H1 (cell line): ENCODE measurements at regions not wholly inside any gene's neighbourhood (a gene's known extent, or its start where the extent isn't known, plus 50 kb on each side); places are given as distances from the start of the nearest gene placed in this dataset.

Source experiments
- CHD2 ChIP-seq: IDR thresholded peaks from 2 replicates; pipeline ENCODE4 v1.6.1; 2012; ENCODE audit warnings: low read length, improper control_type of control experiment
- POLR2A ChIP-seq, 2 experiments: IDR thresholded peaks; 1 replicate in 1 of 2; 2 replicates in 1 of 2; pipeline ENCODE4 v1.6.1; 2011; ENCODE audit warnings: low read depth in 2 of 2, low read length in 2 of 2, mild to moderate bottlenecking in 2 of 2; ENCODE audit errors: control extremely low read depth in 1 of 2
- TF ChIP-seq, protein P1 (sequence below), 3 experiments: IDR thresholded peaks; 1 replicate in 2 of 3; 2 replicates in 1 of 3; pipeline versions ENCODE4 v1.5.1 to v1.6.1; 2011; ENCODE audit warnings: low read length in 3 of 3, mild to moderate bottlenecking in 3 of 3, inconsistent platforms in 2 of 3, low read depth in 1 of 3, moderate library complexity in 1 of 3; ENCODE audit not compliant: insufficient read depth in 1 of 3; ENCODE audit errors: control extremely low read depth in 1 of 3
- TF ChIP-seq, protein P2 (sequence below): IDR thresholded peaks from 2 replicates; pipeline ENCODE4 v1.6.1; 2012; ENCODE audit warnings: inconsistent platforms

DNA sequence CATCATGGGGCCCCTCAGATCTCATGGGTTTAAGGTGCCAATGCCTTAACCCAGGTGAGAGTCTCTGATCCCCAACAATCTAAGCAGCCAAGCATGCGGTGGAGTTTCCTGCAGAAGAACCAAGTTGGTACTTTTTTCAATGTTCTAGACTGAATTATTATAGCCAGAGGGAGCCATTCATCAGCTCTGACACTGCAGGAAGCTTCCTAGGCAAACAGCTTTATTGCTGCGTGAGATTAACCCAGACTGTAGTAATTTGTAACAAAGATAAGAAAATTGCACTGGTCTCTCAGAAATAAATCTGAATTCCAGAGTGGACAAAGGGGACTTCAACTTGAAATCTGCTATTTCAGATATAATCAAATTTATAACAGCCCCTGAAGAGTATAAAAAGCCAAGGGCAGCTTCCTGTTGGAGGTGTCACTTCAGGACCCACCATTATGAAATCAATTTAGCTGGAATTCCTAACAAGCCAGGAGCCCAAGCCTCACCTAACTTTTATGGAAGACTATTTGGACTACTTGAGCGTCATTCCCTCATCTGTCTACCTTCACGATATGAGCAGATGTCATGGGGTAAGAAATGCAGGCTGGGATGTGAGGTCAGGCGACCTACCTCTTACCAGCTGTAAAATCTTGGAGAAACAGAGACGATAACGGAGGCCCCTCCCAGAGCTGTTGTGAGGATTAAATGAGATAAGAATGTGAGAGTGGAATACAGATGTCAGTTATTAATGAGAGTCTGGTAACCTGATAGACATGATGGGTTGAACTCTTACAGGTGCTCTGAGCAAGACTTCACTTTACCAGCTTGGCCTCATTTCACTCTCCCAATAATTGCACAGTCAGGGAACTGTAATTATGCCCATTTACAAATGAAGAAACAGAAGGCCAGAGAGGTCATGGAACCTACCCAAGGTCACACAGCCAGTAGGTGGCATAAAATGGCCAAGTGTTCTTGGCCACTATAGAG, 135.1 kb downstream of the RRAGC start:
- no peak for TF ChIP-seq POLR2A (IDR thresholded peaks at IDR 0.05; ENCODE audit: control extremely low read depth in 1 of 2, low read depth in 2 of 2, low read length in 2 of 2)
- TF ChIP-seq, protein P1, sequence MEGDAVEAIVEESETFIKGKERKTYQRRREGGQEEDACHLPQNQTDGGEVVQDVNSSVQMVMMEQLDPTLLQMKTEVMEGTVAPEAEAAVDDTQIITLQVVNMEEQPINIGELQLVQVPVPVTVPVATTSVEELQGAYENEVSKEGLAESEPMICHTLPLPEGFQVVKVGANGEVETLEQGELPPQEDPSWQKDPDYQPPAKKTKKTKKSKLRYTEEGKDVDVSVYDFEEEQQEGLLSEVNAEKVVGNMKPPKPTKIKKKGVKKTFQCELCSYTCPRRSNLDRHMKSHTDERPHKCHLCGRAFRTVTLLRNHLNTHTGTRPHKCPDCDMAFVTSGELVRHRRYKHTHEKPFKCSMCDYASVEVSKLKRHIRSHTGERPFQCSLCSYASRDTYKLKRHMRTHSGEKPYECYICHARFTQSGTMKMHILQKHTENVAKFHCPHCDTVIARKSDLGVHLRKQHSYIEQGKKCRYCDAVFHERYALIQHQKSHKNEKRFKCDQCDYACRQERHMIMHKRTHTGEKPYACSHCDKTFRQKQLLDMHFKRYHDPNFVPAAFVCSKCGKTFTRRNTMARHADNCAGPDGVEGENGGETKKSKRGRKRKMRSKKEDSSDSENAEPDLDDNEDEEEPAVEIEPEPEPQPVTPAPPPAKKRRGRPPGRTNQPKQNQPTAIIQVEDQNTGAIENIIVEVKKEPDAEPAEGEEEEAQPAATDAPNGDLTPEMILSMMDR (IDR thresholded peaks at IDR 0.05; ENCODE audit: control extremely low read depth in 1 of 3, insufficient read depth in 1 of 3, low read depth in 1 of 3, low read length in 3 of 3) = no peak
- TF ChIP-seq, protein P2, sequence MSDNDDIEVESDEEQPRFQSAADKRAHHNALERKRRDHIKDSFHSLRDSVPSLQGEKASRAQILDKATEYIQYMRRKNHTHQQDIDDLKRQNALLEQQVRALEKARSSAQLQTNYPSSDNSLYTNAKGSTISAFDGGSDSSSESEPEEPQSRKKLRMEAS = no peak
- no peak for TF ChIP-seq CHD2
